ENCODE measurements at regions not wholly inside any gene's neighbourhood (a gene's known extent, or its start where the extent isn't known, plus 50 kb on each side); places are given as distances from the start of the nearest gene placed in this dataset.

DNA sequence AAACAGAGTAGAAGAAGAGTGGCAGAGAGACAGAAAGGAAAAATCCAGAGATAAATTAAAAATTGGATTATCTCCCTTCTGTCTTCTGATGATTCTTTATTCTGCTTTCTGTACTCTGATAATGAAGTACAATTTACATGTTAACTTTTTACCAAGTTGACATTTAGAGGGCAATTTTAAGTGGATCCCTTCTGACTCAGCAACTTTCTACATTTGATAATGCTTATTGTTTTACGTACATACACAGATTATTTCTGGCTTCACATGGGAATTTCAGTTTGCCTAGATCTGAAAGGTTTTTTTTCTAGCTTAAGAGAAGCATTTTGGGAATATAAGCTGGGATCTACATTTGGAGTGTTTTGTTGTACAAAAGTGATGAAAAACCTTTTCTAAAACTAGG lies 491.3 kb downstream of the OTOL1 start:
- ChIA-PET RAD21 (ENCODE audit: unreplicated experiment) (no interaction called here), SMC1A (ENCODE audit: uncharacterized antibody, unreplicated experiment) (interaction anchor here (0.6 kb wide), 1 partner anchor 542 kb away, joined by 3 read pairs; no protein-coding TSS in a partner anchor), POLR2A (no interaction called here), CTCF (no interaction called here)
- no peak for DNase-seq (ENCODE audit: low read depth, low spot score)
- Histone ChIP-seq H3K4me2 (ENCODE audit: control insufficient read depth, insufficient read depth) (no peak overlapping the region), H3K79me2 (ENCODE audit: control insufficient read depth, insufficient read depth, low read length) (no peaks in the 10 kb centered on the region), H2AFZ (ENCODE audit: control insufficient read depth, low read depth, low read length) (no peak overlapping the region), H3K27ac (ENCODE audit: control insufficient read depth, insufficient read depth) (no peak overlapping the region), H3K4me1 (ENCODE audit: control insufficient read depth, insufficient read depth, low read length) (no peaks in the 10 kb centered on the region), H3K9me3 (replicated peaks; ENCODE audit: control insufficient read depth, insufficient read depth, low read length) (no peaks in the 10 kb centered on the region), H3K36me3 (ENCODE audit: control insufficient read depth in 2 of 2, insufficient read depth in 2 of 2, low read length in 1 of 2) (no peaks in the 10 kb centered on the region), H3K9ac (ENCODE audit: control insufficient read depth, insufficient read depth, low read length) (no peak overlapping the region), H3K4me3 (no peak overlapping the region), H4K20me1 (ENCODE audit: control insufficient read depth, insufficient read depth) (no peaks in the 10 kb centered on the region), H3K27me3 (replicated peaks in 1 of 2; ENCODE audit: control insufficient read depth in 2 of 2, insufficient read depth in 2 of 2, low read length in 1 of 2) (no peaks in the 10 kb centered on the region)
- in situ Hi-C loops (cut with MboI) (no loop called here), intact Hi-C loops (cut with micrococcal nuclease; ENCODE audit: unreplicated experiment) (no loop called here)
- no peak for FAIRE-seq
- WGBS (ENCODE audit: insufficient coverage, insufficient replicate concordance, low lambda C conversion rate, missing lambda C conversion rate) = 24% methylated on average over 1 of the region's 1 CpG
- no peak for ATAC-seq
- BruUV-seq (replicated peaks) = no TSS peak
- no peak for TF ChIP-seq POU2F2 (IDR thresholded peaks at IDR 0.05; ENCODE audit: borderline replicate concordance, low read depth, low read length)
- no peak for TF ChIP-seq NFIC (IDR thresholded peaks at IDR 0.05; ENCODE audit: low read depth, low read length)
- no peak for TF ChIP-seq MEF2B (IDR thresholded peaks at IDR 0.05; ENCODE audit: partially characterized antibody, poor library complexity, severe bottlenecking)
- no peak for TF ChIP-seq REST (IDR thresholded peaks at IDR 0.05; ENCODE audit: low read depth, low read length)
- TF ChIP-seq SMAD5 (IDR thresholded peaks at IDR 0.05; ENCODE audit: low read depth) = no peak
- TF ChIP-seq IRF4 (IDR thresholded peaks at IDR 0.05; ENCODE audit: low read depth, low read length) = no peak
- TF ChIP-seq, protein P1, sequence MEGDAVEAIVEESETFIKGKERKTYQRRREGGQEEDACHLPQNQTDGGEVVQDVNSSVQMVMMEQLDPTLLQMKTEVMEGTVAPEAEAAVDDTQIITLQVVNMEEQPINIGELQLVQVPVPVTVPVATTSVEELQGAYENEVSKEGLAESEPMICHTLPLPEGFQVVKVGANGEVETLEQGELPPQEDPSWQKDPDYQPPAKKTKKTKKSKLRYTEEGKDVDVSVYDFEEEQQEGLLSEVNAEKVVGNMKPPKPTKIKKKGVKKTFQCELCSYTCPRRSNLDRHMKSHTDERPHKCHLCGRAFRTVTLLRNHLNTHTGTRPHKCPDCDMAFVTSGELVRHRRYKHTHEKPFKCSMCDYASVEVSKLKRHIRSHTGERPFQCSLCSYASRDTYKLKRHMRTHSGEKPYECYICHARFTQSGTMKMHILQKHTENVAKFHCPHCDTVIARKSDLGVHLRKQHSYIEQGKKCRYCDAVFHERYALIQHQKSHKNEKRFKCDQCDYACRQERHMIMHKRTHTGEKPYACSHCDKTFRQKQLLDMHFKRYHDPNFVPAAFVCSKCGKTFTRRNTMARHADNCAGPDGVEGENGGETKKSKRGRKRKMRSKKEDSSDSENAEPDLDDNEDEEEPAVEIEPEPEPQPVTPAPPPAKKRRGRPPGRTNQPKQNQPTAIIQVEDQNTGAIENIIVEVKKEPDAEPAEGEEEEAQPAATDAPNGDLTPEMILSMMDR (IDR thresholded peaks at IDR 0.05 in 2 of 3, conservative IDR thresholded peaks at IDR 0.05 in 1 of 3; ENCODE audit: control insufficient read depth in 2 of 3, extremely low read depth in 1 of 3, insufficient read depth in 1 of 3, low read depth in 3 of 3, low read length in 3 of 3) = no peak
- TF ChIP-seq BACH1 (IDR thresholded peaks at IDR 0.05; ENCODE audit: borderline replicate concordance) = no peak
- TF ChIP-seq SP1 (IDR thresholded peaks at IDR 0.05; ENCODE audit: low read depth, low read length) = no peak
- no peak for TF ChIP-seq ETV6 (conservative IDR thresholded peaks at IDR 0.05 in 1 of 2, IDR thresholded peaks at IDR 0.05 in 1 of 2; ENCODE audit: borderline replicate concordance in 1 of 2, low read depth in 1 of 2)
- no peak for TF ChIP-seq POLR2AphosphoS5 (IDR thresholded peaks at IDR 0.05; ENCODE audit: low read length)
- no peak for TF ChIP-seq SMAD1 (IDR thresholded peaks at IDR 0.05; ENCODE audit: low read depth, partially characterized antibody)
- TF ChIP-seq, protein P2, sequence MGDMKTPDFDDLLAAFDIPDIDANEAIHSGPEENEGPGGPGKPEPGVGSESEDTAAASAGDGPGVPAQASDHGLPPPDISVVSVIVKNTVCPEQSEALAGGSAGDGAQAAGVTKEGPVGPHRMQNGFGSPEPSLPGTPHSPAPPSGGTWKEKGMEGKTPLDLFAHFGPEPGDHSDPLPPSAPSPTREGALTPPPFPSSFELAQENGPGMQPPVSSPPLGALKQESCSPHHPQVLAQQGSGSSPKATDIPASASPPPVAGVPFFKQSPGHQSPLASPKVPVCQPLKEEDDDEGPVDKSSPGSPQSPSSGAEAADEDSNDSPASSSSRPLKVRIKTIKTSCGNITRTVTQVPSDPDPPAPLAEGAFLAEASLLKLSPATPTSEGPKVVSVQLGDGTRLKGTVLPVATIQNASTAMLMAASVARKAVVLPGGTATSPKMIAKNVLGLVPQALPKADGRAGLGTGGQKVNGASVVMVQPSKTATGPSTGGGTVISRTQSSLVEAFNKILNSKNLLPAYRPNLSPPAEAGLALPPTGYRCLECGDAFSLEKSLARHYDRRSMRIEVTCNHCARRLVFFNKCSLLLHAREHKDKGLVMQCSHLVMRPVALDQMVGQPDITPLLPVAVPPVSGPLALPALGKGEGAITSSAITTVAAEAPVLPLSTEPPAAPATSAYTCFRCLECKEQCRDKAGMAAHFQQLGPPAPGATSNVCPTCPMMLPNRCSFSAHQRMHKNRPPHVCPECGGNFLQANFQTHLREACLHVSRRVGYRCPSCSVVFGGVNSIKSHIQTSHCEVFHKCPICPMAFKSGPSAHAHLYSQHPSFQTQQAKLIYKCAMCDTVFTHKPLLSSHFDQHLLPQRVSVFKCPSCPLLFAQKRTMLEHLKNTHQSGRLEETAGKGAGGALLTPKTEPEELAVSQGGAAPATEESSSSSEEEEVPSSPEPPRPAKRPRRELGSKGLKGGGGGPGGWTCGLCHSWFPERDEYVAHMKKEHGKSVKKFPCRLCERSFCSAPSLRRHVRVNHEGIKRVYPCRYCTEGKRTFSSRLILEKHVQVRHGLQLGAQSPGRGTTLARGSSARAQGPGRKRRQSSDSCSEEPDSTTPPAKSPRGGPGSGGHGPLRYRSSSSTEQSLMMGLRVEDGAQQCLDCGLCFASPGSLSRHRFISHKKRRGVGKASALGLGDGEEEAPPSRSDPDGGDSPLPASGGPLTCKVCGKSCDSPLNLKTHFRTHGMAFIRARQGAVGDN (IDR thresholded peaks at IDR 0.05) = no peak
